ELR (cell line): ENCODE measurements at regions not wholly inside any gene's neighbourhood (a gene's known extent, or its start where the extent isn't known, plus 50 kb on each side); places are given as distances from the start of the nearest gene placed in this dataset.

ENCODE experiments used
- DNase-seq: peaks from one replicate; pipeline ENCODE4 v3.0.0-alpha.2; 2015; ENCODE audit warnings: low read depth

DNA sequence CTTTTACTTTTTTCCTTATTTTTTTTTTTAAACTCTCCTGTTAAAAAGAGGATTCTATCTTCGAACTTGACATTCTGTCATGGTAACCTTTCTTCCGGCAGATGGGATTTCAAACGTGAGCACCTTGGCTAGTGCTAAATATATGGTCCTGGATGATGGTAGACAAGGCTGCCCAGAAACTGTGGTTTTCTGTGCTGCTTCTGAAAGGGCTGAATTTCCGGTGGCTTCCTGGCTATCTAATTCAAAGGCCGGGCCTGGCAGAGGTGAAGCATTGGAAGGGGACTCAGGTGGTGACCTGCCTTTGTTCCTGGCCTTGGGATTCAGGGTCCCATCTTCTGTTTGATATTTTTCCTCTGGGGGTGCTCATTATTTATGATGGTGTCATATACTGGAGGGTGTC, 118.6 kb upstream of the MYL2 start:
- DNase-seq = no peak

DNA sequence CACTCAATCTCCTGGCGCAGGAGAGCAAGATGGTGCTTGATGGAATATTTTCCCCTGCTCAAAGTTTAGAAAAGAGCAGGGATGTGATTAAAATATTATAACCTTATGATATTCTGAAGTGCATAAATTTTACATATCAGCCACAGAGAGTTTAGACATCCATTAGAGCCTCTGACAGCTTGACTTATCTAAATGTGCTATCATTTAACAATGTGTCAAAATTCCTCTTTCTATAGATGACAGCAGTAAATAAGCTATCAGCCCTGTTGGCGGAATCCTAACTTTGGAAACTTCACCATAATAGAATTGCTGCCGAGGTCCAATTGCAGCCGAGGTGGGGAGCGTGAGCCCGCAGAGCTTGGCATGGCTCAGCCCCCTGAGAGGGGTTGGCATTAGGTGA, 117.7 kb upstream of the MYL2 start:
- no peak for DNase-seq

DNA sequence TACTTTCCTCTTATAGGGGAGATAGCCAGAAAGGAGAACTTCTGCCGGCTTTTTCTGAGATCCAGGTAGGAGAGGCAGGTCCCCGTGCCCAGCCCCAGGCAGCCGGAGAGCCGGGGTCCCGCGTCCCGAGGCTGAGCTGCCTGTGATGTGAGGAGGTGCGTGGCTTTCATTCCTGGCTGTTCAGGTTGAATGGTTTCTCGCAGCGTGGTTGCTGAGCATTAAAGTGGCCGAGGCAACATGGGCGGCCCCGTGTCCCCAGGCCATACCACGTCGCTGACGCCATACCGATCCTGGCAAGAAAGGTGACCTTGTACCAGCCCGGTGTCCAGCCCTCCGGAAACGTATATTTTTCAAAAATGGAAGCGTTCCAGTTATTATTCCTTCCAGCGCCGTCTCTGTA, 116.7 kb upstream of the MYL2 start:
- DNase-seq = no peak

DNA sequence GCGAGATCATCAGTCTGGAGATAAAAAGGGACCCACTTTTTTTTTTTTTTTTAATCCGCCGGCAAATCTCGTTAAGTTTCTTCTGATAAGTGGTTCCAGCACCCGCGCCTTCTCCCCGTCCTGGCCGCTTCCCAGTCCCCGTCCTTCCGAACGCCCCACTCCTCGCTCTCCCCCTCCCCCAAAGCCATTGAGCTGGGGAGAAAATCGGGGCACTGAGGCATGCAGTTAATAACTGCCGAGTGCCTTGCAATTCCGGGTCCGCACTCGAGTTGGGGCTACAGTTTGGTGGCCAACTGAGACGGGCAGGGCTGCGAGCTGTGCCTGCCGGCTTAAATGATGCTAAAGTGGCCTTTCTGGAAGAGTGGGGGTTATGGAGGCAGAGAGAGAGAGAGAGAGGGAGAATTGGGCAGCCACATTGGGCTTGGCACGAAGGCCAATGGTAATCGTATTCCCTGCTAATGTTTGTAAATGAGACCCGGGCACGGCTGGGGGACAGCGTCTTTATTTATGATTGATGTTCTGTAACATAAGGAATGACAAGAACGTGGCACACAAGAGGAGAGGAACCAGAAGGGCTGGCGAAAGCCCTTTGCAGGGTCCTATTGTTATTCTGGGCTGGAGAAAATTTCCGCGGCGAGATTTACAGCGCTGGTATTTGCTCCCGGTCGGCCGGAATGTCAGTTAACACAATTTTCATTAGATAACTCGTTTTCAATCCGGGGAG, 115.4 kb upstream of the MYL2 start:
- DNase-seq = no peak

DNA sequence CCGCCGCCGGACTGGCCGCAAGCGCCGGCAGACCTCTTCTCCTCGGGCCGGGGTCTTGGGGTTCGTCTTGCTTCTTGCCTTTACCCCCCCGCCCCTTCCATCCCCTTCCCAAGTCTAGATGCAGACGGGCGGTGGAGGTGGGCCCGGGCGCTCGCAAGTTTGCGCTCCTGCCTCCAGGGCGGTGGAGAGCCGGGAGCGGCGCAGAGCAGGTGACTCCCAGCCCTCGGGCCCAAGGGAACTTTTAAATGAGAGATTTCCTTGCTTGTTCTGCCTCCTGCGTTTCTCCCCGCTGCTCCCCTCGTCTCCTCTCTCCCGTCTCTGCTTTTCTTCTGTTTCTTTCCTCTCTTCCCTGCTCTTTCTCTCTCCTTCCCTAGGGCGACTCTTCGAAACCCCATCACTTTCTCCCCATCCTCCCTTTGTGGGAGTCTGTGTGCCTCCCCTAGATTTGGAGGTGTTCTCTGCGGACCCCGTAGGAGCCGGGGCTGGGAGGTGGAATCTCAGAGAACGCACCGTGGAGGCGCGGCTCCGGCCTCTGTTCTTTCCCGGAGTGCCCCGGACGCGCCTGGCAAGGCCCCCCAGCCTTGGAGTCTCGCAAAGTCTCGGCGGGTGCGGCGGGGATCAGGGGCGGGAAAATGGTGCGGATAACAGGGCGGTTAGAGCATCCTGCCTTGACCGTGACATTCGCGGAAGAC, 114.7 kb upstream of the MYL2 start:
- no peak for DNase-seq

DNA sequence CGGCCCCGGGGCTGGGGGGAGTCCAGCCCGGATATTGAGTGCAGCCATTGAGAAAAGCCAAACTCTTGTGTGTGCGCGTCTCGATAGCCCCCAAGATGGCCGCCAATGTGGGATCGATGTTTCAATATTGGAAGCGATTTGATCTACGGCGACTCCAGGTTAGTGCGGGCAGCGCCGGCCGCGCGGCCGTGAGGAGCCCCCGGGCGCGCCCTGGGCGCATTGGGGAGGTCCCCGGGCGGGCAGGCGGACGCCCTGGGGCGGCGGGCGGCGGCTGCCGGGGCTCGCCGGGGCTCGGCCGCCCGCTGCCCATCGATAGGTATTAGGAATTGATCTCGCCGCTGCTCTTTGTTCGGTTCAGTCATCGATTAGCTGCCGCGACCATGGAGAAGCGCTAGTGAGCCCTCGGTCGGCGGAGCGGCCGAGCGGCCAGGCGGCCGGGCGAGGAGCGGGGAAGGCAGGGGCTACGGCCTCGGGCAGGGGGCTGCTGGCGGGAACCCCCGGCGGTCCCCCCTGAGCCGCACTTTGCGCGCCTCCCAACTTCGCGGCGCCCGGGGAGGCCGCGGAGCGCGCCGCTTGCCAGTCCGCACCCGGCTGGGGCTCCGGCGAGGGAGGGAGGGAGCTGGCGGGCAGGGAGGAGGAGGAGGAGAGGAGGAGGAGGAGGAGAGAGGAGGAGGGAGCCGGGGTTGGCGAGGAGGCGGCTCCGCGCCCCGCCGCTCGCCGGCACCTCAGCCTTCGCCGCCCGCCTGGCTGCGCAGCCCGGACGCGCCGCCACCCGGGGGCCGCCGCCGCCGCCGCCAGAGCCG, 113.9 kb upstream of the MYL2 start, which contains the start of gene CUX2:
TSS of gene CUX2 (plus strand) at position 83 of the 803 bp plus-strand sequence.
- DNase-seq = no peak

DNA sequence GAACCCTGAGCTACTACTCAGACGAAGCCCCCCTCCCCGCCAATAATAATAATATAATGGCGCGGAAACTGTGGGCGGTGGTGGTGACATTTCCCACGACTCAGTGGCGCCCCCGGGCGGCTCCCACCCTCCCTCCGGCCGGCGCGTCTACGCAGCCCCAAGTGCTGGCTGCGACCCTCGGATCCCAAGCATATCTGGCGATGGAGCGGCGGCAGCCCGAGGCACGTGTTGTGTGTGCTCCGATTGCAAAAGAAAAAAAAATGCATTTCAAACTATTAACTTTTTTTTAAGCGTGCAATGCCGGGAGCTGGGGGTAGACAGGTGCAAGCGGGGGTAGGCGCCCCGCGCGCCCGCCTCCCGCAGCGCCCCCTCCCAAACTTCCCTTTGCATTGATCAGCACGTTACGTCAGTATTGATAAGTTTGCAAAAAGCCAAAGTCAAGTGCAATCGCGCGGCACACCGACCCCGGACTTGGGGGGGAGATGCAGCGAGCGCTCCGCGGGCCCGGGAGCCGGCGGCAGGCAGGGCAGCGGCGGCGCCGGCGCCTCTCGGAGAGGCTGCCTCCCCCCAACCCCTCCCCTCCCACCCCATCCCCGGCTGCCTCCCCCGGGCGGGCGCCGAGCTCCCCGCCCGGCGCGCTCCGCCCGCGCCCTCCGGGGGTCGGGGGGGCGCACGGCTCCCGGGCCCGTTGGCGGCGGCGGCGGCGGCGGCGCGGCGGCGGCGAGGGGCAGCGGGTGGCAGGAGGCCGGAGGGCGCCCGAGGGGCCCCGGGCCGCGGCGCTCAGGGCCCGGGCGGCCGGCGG, 113.1 kb upstream of the MYL2 start:
- no peak for DNase-seq

DNA sequence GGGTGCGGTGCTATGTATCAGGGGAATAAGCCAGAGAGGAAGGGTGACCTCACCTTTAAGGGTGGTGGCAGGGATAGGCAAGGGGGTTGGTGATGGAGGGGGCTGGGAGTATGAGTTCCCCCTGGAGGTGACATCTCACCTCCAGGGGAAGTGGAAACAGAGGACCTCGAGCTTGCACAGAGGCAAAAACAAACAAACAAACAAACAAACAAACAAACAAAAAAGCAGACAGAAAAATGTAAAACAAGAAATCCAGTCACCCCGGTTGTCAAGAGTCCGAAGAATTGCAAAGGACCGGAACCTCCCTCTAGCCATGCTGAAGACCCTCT, 112.2 kb upstream of the MYL2 start:
- DNase-seq = no peak

DNA sequence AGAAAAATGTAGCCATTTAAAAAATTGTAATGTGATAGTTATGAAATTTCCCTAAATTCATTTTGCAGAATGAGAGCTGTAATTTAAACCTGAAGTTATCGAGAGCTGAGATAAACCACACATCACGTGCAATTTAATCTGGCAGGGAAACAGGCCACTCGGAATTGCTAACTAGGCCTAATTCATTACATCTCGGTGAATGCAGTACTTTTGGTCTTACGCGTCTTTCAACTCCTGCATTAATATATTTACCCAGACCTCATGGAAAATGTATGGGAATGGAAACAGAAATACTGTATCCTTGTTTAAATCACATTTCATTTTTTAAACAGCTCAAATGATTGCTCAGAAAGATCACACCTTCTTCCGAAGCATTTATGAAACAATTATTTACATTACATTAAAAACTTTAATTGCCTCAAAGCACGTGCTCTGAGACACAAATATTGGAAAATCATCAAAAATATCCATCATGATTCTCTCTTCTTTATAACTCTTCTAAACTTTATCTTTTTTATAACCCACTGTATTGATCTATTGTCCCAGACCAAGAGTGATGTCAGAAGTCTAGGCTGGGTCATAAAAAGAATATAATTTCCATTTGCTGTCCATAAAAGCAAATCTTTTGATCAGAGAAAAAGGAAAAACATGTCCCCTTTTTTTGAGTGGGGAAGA, 111.7 kb upstream of the MYL2 start:
- DNase-seq = no peak

DNA sequence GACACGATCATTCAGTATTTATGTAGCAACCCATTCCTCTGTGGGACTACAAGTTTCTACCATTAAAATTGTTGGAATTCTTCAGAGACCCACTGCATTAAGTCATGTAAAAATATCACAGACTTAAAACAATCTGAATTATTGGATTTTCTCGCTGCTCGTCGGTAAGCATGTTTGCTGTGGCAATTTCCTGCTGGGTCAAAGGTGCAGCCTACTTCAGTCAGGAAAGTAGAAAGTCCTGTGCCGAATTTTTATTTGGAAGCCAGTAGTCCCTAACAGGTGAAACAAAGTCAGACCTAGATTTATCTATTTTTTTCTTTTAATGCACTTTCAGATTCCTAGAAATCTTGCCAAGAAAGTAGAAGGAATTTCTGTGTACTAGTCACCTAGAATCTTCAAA, 110.4 kb upstream of the MYL2 start:
- DNase-seq = no peak

DNA sequence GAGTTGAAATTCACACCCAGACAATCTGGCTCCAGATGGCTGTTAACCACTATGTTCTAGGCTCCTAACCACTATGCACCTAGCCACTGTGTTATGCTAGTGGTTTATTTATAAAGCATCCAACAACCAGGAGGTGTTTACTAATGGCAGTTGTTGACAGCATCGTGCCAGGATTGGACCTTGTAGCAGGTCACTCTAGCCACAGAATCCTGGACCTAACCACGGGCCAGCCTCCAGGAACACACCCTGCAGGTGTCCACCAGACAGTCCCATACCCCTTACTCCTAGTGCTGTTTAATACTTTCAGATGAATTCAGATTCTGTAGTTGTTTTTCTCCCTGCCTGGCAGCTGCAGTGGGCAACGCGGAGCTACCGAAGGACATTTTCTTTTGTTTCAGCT, 109.4 kb upstream of the MYL2 start:
- no peak for DNase-seq

DNA sequence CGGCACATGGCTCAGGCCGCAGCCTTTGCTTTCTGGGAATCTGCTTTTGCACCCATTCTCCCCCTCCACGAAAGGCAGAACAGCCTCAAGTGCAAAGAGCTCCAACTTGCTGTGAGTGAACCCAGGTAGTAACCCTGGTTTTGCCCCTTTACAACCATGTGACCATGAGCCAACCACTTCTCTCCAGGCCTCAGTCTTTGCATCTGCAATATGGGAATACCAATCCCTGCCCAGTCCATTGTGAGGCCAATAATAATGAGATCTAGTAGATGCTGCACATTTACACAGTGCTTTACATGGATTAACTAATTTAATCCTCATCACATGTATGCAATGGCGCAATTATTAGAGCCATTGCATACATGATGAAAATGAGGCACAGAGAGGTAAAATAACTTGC, 108.9 kb upstream of the MYL2 start:
- no peak for DNase-seq

DNA sequence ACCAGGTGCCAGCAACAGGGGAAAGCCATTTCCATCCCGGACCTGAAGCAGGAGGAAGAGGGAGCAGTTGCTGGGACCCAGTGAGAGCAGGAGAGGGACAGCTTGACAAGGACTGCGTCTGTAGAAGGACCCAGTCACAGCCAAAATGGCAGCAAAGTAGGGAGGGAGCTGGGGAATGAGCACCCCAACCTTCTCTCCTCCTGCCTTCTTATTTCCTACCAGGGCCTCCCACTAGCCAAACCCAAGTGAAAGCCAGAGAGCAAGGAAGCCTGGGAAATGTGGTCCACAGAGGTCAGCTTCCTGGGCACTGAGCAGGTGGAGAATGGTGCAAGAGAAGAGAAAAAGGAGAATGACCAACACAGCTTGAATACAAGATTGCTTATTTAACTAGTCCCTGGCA, 108.5 kb upstream of the MYL2 start:
- DNase-seq = no peak

DNA sequence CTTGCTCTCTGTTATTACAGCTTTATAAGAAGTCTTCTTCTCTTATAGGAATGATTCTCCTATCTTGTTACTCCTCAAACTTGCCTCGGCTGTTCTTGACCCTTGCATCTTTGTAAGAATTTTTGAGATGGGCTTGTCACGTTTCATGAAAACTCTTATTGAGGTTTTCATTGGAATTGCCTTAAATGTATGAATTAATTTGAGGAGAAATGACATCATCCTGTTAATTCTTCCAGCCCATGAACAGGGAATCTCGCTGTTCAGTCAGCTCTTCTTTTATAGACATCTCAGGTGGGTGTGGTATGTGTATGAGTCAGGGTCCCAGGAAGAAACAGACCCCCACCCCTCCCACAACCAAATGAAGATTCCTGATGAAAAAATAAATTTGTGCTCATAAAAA, 107.1 kb upstream of the MYL2 start:
- DNase-seq = no peak

DNA sequence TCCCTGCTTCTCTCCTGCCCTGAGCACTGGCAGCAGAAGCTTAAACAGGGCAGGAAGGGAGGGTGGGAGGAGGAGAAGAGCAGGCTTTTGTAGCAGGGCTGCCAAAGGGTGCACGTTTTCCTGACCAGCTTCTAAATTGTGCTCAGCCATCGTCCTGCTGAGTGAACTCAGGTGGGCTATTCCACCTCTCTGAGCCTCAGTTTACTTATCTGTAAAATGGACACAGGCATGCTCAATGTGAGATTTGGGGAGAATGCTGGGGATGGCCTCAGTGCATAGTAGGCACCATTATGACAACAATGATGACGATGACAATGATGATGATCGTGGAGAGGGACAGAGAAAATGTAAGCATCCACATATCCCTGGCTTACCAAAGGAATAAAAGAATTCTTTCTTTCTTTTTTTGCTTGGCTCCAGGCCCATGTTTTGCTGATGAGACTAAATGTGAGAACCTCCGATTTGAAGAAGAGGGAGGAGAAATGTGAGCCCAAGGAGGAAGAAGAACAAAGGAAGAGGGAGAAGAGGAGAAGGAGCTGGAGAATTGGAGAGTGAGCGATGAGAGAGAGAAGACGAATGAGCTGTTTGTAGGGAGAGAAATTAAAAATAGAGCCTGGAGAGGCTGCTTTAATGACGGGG, 105.5 kb upstream of the MYL2 start:
- no peak for DNase-seq

DNA sequence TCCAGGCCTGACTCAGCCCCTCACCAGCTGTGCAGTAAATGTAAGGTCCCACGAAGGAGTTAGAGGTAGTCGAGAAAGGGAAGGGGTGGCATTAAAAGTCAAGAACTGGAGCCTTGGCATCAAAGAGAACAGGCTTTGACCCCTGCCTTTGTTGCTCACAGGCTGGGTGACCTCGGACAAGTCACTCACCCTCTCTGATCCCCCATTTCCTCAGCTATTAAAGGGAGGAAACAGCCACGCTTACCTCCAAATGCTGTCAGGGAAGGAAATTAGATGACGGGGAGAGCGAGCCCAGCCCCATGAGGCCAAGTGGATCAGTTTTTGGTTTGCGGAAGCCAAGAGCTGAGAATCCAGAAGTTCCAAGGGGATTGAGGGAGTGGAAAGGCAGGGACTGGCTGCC, 104.9 kb upstream of the MYL2 start:
- DNase-seq = no peak

DNA sequence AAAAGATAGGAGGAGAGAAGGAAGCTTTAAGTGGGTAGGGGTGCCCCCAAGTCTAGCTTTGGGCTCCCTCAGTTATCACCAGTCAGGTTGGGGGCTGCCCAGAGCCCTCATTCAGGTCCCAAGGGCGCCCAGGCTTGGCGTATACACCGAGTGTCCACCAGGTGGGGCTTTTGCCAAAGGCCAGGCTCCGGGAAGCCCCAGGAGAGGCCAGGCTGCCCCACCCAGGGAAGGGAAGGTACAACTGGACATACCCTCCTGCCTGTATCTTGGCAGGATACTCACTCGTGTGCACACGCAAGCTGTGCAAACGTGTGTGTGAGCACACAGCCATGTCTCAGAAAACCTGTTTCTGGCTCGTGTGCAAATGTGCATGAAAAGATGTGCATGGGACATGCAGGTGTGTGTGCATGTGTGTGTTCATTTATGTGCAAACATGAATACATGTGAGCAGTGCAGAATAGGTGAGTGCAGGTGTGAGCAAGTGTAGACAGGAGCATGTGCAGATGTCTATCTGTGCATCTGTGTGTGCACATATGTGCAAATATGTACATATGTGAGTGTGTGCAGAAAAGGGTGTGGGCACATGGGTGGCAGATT, 103.9 kb upstream of the MYL2 start:
- peak; percentile 68 for DNase-seq

DNA sequence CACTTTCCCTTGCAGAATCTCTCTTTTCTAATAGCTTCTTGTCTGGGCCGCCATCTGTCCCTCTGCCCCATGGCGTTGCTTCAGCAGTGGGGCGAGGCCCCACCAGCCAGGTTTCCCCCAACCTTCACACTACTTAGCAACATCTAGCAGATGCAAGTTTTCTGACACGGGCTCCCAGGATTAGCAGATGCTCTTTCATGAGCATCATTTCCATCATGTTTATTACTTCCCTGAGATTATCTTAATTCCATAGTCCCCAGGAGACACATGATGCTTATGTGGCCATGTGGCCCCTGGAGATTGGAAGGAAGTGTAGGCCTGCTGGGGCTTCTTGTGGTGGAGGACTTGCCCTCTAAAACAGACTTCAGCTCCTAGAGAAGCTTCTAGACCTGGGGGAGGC, 102.0 kb upstream of the MYL2 start:
- DNase-seq = no peak

DNA sequence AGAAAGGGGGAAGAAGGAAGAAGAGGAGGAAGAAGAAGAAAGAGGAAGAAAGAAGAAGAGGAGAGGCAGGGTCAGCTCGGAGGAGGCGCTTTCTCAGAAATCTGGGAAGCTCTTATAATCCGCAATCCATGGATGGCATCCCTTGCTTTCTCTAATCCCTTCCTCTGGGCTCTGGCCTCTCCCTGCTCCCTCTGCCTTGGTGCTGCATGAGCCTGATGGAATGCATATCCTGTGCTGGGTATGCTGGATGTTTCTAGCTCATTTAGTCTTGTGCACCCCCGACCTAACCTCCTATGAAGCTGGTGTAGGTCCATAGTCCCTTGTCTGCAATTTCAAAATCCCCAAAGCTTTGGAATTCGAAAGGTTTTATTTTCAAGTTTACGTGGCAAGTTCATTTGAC, 94.2 kb upstream of the MYL2 start:
- DNase-seq = no peak

DNA sequence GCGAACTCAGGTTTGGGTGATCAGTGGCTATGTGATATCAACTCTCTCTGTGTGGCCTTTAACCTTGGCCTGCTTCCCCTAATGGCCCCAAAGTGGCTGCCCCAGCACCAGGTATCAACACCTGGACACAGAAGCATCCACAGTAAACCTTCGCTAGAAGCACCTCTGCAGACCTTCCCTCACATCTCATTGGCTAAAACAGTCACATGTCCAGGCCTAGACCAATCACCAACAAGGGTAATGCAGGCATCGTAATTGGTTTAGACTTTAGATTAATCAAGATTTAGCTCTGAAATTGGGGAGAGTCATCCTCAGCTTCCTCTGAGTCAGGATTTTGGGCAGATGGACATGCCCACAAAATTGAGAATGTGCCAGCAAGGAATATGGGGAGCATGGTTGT, 92.5 kb upstream of the MYL2 start:
- DNase-seq = no peak

DNA sequence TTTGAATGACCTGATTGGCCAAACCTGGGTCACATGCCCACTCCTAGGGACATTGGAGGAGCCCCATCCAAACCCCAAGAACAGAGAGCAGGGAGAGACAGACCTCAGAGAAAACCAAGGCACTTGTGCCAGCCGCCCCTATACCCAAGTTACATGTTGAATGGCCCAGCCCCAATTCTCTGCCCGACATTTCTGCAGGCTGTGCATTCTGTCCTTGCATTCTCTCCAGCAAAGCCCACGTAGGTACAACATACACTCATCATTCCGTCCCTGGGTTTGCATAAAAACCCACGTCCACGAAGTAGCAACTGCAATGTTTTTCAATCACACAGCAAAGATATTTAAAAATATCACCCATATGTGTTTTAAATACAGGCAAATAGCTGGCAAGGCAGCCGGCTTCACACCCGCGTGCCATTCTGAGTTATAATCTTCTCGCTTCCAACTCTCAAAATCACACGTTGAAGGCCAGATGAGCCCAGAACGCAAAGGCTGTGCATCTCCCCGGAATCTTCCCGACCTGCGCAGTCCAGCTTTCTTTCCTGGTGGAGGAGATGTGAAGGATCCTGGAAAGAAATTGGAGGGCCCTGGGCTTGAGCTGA, 91.7 kb upstream of the MYL2 start:
- no peak for DNase-seq
